SK-N-SH (cell line): ENCODE measurements at regions not wholly inside any gene's neighbourhood (a gene's known extent, or its start where the extent isn't known, plus 50 kb on each side); places are given as distances from the start of the nearest gene placed in this dataset.

Experiments used
- CTCF ChIA-PET: fragments of 300-600, 350-600 bp; formaldehyde crosslinking; extraction: SDS; loops from one replicate; lab custom pipeline; 2021; lab: Yijun Ruan, JAX
- POLR2A ChIA-PET: fragments of 350-600 bp; sonication (Branson Sonifier 250); formaldehyde crosslinking; extraction: SDS; loops from one replicate; lab custom pipeline; 2020; ENCODE audit warnings: antibody characterized with exemption, inconsistent platforms; lab: Yijun Ruan, JAX
- DNase-seq: peaks from one replicate; pipeline ENCODE4 v3.0.0; 2012
- H2AFZ ChIP-seq: fragments of 200-600 bp; sonication (generic); 2 replicates; pipeline ENCODE4 v1.8.1; 2016; ENCODE audit warnings: antibody characterized with exemption, mild to moderate bottlenecking, low read depth
- H3F3A ChIP-seq: fragments of 200-600 bp; sonication (generic); replicated peaks from 2 replicates; pipeline ENCODE3; 2016; ENCODE audit warnings: antibody characterized with exemption, mild to moderate bottlenecking; ENCODE audit not compliant: insufficient read depth
- H3K27ac ChIP-seq, 2 experiments: fragments of 200-500 bp in 1 of 2; fragments of 200-600 bp in 1 of 2; sonication (Bioruptor generic) in 1 of 2; sonication (generic), shearing (Covaris generic) in 1 of 2; 2 replicates each; pipeline versions ENCODE4 v1.5.1 to v1.6.1; 2014 to 2016; ENCODE audit warnings: low read depth in 2 of 2, inconsistent platforms in 1 of 2, low read length in 1 of 2, mild to moderate bottlenecking in 1 of 2, mixed read lengths in 1 of 2
- H3K27me3 ChIP-seq: fragments of 200-600 bp; sonication (generic), shearing (Covaris generic); 2 replicates; pipeline ENCODE4 v1.6.1; 2016; ENCODE audit warnings: mixed run types; ENCODE audit not compliant: insufficient read depth
- H3K36me3 ChIP-seq, 2 experiments: fragments of 200-500 bp in 1 of 2; fragments of 200-600 bp in 1 of 2; sonication (Bioruptor generic) in 1 of 2; sonication (generic) in 1 of 2; replicated peaks in 1 of 2; 2 replicates each; pipeline versions ENCODE3 to v1.5.1; 2014 to 2016; ENCODE audit warnings: low read length in 1 of 2, mild to moderate bottlenecking in 1 of 2; ENCODE audit not compliant: insufficient read depth in 2 of 2, control insufficient read depth in 1 of 2
- H3K4me1 ChIP-seq, 2 experiments: fragments of 200-500 bp in 1 of 2; fragments of 200-600 bp in 1 of 2; sonication (Bioruptor generic) in 1 of 2; sonication (generic), shearing (Covaris generic) in 1 of 2; 2 replicates each; pipeline versions ENCODE4 v1.5.1 to v1.6.1; 2014 to 2016; ENCODE audit warnings: low read depth in 1 of 2, low read length in 1 of 2, mixed run types in 1 of 2; ENCODE audit not compliant: insufficient read depth in 2 of 2, control insufficient read depth in 1 of 2
- H3K4me2 ChIP-seq: fragments of 200-600 bp; sonication (generic), shearing (Covaris generic); 2 replicates; pipeline ENCODE4 v1.6.1; 2017; ENCODE audit warnings: mixed run types
- H3K4me3 ChIP-seq, 2 experiments: fragments of 200-500 bp in 1 of 2; fragments of 200-600 bp in 1 of 2; sonication (Bioruptor generic) in 1 of 2; sonication (generic), shearing (Covaris generic) in 1 of 2; 2 replicates each; pipeline versions ENCODE4 v1.5.1 to v1.8.1; 2014 to 2016; ENCODE audit warnings: low read depth in 2 of 2, inconsistent platforms in 1 of 2, low read length in 1 of 2, mild to moderate bottlenecking in 1 of 2, mixed read lengths in 1 of 2, moderate library complexity in 1 of 2
- H3K79me2 ChIP-seq: fragments of 200-600 bp; sonication (generic); 2 replicates; pipeline ENCODE4 v1.8.1; 2017; ENCODE audit warnings: mild to moderate bottlenecking; ENCODE audit not compliant: insufficient read depth
- H3K9ac ChIP-seq: fragments of 200-600 bp; sonication (generic); 2 replicates; pipeline ENCODE4 v1.6.1; 2017; ENCODE audit warnings: mixed run types
- H3K9me2 ChIP-seq: fragments of 200-600 bp; sonication (generic); 2 replicates; pipeline ENCODE4 v1.6.1; 2017; ENCODE audit warnings: mixed run types
- H3K9me3 ChIP-seq: fragments of 200-600 bp; sonication (generic); 2 replicates; pipeline ENCODE4 v1.6.1; 2017; ENCODE audit warnings: mixed run types, mild to moderate bottlenecking, moderate library complexity
- H4K20me1 ChIP-seq: fragments of 200-600 bp; sonication (generic); 2 replicates; pipeline ENCODE4 v1.6.1; 2017; ENCODE audit warnings: mild to moderate bottlenecking, mixed run types; ENCODE audit not compliant: insufficient read depth
- CHD2 ChIP-seq: fragments of 150-350 bp; IDR thresholded peaks from 2 replicates; pipeline ENCODE4 v1.6.1; 2018; ENCODE audit warnings: low read length; ENCODE audit not compliant: partially characterized antibody
- CTCF ChIP-seq: fragments of 200-600 bp; sonication (generic); IDR thresholded peaks from 2 replicates; pipeline ENCODE4 v1.6.1; 2017; ENCODE audit warnings: antibody characterized with exemption, mild to moderate bottlenecking, moderate library complexity
- ELF1 ChIP-seq: IDR thresholded peaks from 2 replicates; pipeline ENCODE4 v1.4.0; 2012
- FOSL2 ChIP-seq: IDR thresholded peaks from 2 replicates; pipeline ENCODE4 v1.4.0; 2012; ENCODE audit warnings: low read depth, mild to moderate bottlenecking, moderate library complexity, borderline replicate concordance
- FOXJ3 ChIP-seq: sonication (generic); formaldehyde crosslinking; IDR thresholded peaks from 2 replicates; pipeline ENCODE4 v1.5.1; 2020; ENCODE audit warnings: mild to moderate bottlenecking, missing genetic modification reagents
- FOXM1 ChIP-seq: IDR thresholded peaks from 2 replicates; pipeline ENCODE4 v1.4.0; 2012; ENCODE audit warnings: low read depth, mild to moderate bottlenecking
- GABPA ChIP-seq: IDR thresholded peaks from 2 replicates; pipeline ENCODE4 v1.4.0; 2012; ENCODE audit warnings: low read depth, mild to moderate bottlenecking
- JUND ChIP-seq: IDR thresholded peaks from 2 replicates; pipeline ENCODE4 v1.4.0; 2012
- MEF2A ChIP-seq: IDR thresholded peaks from 2 replicates; pipeline ENCODE4 v1.4.0; 2012; ENCODE audit warnings: low read depth, borderline replicate concordance
- NRF1 ChIP-seq: IDR thresholded peaks from 2 replicates; pipeline ENCODE4 v1.6.1; 2012; ENCODE audit warnings: low read depth, mild to moderate bottlenecking, low read length
- RFX5 ChIP-seq: IDR thresholded peaks from 2 replicates; pipeline ENCODE4 v1.6.1; 2012; ENCODE audit warnings: mild to moderate bottlenecking, improper control_type of control experiment, low read length
- RXRA ChIP-seq: IDR thresholded peaks from 2 replicates; pipeline ENCODE4 v1.4.0; 2012; ENCODE audit warnings: low read depth, mild to moderate bottlenecking, borderline replicate concordance
- SIN3A ChIP-seq: IDR thresholded peaks from 2 replicates; pipeline ENCODE4 v1.6.1; 2012; ENCODE audit warnings: low read depth, mild to moderate bottlenecking, low read length, moderate library complexity, borderline replicate concordance
- SMC3 ChIP-seq: IDR thresholded peaks from 2 replicates; pipeline ENCODE4 v1.6.1; 2012; ENCODE audit warnings: low read depth, low read length, improper control_type of control experiment
- TCF12 ChIP-seq: IDR thresholded peaks from 2 replicates; pipeline ENCODE4 v1.4.0; 2012
- USF1 ChIP-seq: IDR thresholded peaks from 2 replicates; pipeline ENCODE4 v1.4.0; 2012; ENCODE audit warnings: low read depth, borderline replicate concordance
- USF2 ChIP-seq: fragments of 150-350 bp; IDR thresholded peaks from 2 replicates; pipeline ENCODE4 v1.6.1; 2017; ENCODE audit warnings: antibody characterized with exemption, low read length, low read depth, borderline replicate concordance
- YY1 ChIP-seq: IDR thresholded peaks from 2 replicates; pipeline ENCODE4 v1.4.0; 2012; ENCODE audit warnings: low read depth, mild to moderate bottlenecking
- ZBTB33 ChIP-seq: IDR thresholded peaks from 2 replicates; pipeline ENCODE4 v1.4.0; 2012; ENCODE audit warnings: low read depth, borderline replicate concordance
- WGBS: methylation state at CpG from one replicate; pipeline ENCODE4 v1.1.6; 2017; ENCODE audit warnings: low lambda C conversion rate; 5-methylcytosine and 5-hydroxymethylcytosine counted together

GRCh38 chr2:12663306-12664037 is 53.3 kb upstream of the TRIB2 start:
- Histone ChIP-seq H3K4me3 (no peak overlapping the region), H4K20me1 (no peaks in the 10 kb centered on the region), H3K27me3 (no peaks in the 10 kb centered on the region), H3F3A (no peaks in the 10 kb centered on the region), H3K9ac (no peak overlapping the region), H3K9me3 (0 out of 2 replicates have a peak, but pooled peaks cover 7% of the 10 kb centered on the region), H3K36me3 (no peaks in the 10 kb centered on the region), H2AFZ (no peak overlapping the region), H3K4me1 (no peaks in the 10 kb centered on the region; a peak in 1 of 4 replicates), H3K79me2 (no peaks in the 10 kb centered on the region), H3K27ac (no peak overlapping the region), H3K4me2 (no peak overlapping the region), H3K9me2 (no peaks in the 10 kb centered on the region)
- POLR2A ChIA-PET, result no interaction called here
- no peak for DNase-seq
- CTCF ChIA-PET, result interaction anchor here (0.7 kb wide), 1 partner anchor 32 kb away, joined by 3 read pairs; no protein-coding TSS in a partner anchor
- TF ChIP-seq CHD2 (no peak), RXRA (no peak), USF1 (no peak), FOXM1 (no peak), USF2 (no peak), FOXJ3 (no peak), RFX5 (no peak), TCF12 (no peak), SMC3 (no peak), CTCF (no peak), JUND (no peak), MEF2A (no peak), SIN3A (no peak)
- WGBS, result 80% methylated on average over 11 of the region's 11 CpGs

GRCh38 chr2:12665334-12665733 is 51.4 kb upstream of the TRIB2 start:
- ChIA-PET CTCF (interaction anchor here (1.2 to 1.5 kb wide), 2 partner anchors 14 to 26 kb away, joined by 4 read pairs; no protein-coding TSS in a partner anchor), POLR2A (no interaction called here)
- H3K27ac ChIP-seq, result no peak overlapping the region
- no peaks in the 10 kb centered on the region for H3F3A ChIP-seq
- no peak overlapping the region for H3K9ac ChIP-seq
- no peaks in the 10 kb centered on the region for H3K36me3 ChIP-seq
- no peak for DNase-seq
- no peak overlapping the region for H3K4me2 ChIP-seq
- 0 out of 2 replicates have a peak, but pooled peaks cover 7% of the 10 kb centered on the region for H3K9me3 ChIP-seq
- H4K20me1 ChIP-seq, result no peaks in the 10 kb centered on the region
- H3K4me3 ChIP-seq, result no peak overlapping the region
- no peak overlapping the region for H2AFZ ChIP-seq
- H3K27me3 ChIP-seq, result no peaks in the 10 kb centered on the region
- H3K79me2 ChIP-seq, result no peaks in the 10 kb centered on the region
- no peaks in the 10 kb centered on the region; a peak in 2 of 4 replicates for H3K4me1 ChIP-seq
- no peaks in the 10 kb centered on the region for H3K9me2 ChIP-seq
- TF ChIP-seq ZBTB33 (no peak), FOXM1 (no peak), SMC3 (no peak), CTCF (no peak), NRF1 (no peak), ELF1 (no peak), RXRA (no peak), GABPA (no peak), YY1 (no peak), FOSL2 (no peak), TCF12 (no peak), MEF2A (no peak), CHD2 (no peak), RFX5 (no peak)
